Lung (tissue), 11 donors: ENCODE measurements at regions not wholly inside any gene's neighbourhood (a gene's known extent, or its start where the extent isn't known, plus 50 kb on each side); places are given as distances from the start of the nearest gene placed in this dataset.

ENCODE experiments used
- ATAC-seq: fragments of 200-7000 bp; cut with Tn5 transposase; one replicate; pipeline ENCODE4 v1.9.1; 2020; ENCODE audit warnings: moderate number of reproducible peaks; ENCODE audit not compliant: insufficient read depth, low FRiP score
- DNase-seq, 3 donors: peaks; one replicate each; pipeline ENCODE4 v3.0.0-alpha.2; 2013 to 2017
- H3K27ac ChIP-seq, 2 donors: one replicate each; pipeline ENCODE4 v1.5.1; 2013; ENCODE audit warnings: mild to moderate bottlenecking in 2 of 2, moderate library complexity in 2 of 2, control low read depth in 1 of 2, inconsistent platforms in 1 of 2, low read depth in 1 of 2, low read length in 1 of 2
- H3K27me3 ChIP-seq, 3 donors: one replicate each; pipeline ENCODE4 v1.5.1; 2013; ENCODE audit warnings: low read length in 2 of 3; ENCODE audit not compliant: control insufficient read depth in 3 of 3, insufficient read depth in 3 of 3
- H3K36me3 ChIP-seq, 4 donors: one replicate each; pipeline ENCODE4 v1.5.1; 2013; ENCODE audit warnings: low read length in 4 of 4, mild to moderate bottlenecking in 1 of 4, moderate library complexity in 1 of 4; ENCODE audit not compliant: control insufficient read depth in 4 of 4, insufficient read depth in 4 of 4
- H3K4me1 ChIP-seq, 5 donors: one replicate each; pipeline ENCODE4 v1.5.1; 2013; ENCODE audit warnings: low read length in 5 of 5, mild to moderate bottlenecking in 2 of 5, moderate library complexity in 1 of 5; ENCODE audit not compliant: control insufficient read depth in 5 of 5, insufficient read depth in 5 of 5
- H3K4me3 ChIP-seq: one replicate; pipeline ENCODE4 v1.5.1; 2013; ENCODE audit warnings: mild to moderate bottlenecking, control low read depth, moderate library complexity
- H3K9ac ChIP-seq, 2 donors: one replicate each; pipeline ENCODE4 v1.5.1; 2013; ENCODE audit warnings: low read length in 2 of 2, control low read depth in 1 of 2; ENCODE audit not compliant: insufficient read depth in 1 of 2
- H3K9me3 ChIP-seq, 4 donors: one replicate each; pipeline ENCODE4 v1.5.1; 2013; ENCODE audit warnings: low read length in 3 of 4, mild to moderate bottlenecking in 1 of 4, moderate library complexity in 1 of 4; ENCODE audit not compliant: control insufficient read depth in 4 of 4, insufficient read depth in 3 of 4
- WGBS, 2 donors: extraction: QIAGEN DNeasy Blood & Tissue Kit; methylation state at CpG; one replicate each; pipeline ENCODE4 v1.1.7; 2013; 5-methylcytosine and 5-hydroxymethylcytosine counted together
- TF ChIP-seq, protein P1 (sequence below): IDR thresholded peaks from 2 replicates; pipeline ENCODE4 v1.5.1; 2012; ENCODE audit warnings: mild to moderate bottlenecking; ENCODE audit errors: control extremely low read depth, extremely low read depth
- donor health status: control.
- donor health status: control.
- donor health status: Bipolar disorder and iron deficiency.
- donor health status: healthy.
- donor health status: DM: yes; HTN: yes; CAD: no.

DNA sequence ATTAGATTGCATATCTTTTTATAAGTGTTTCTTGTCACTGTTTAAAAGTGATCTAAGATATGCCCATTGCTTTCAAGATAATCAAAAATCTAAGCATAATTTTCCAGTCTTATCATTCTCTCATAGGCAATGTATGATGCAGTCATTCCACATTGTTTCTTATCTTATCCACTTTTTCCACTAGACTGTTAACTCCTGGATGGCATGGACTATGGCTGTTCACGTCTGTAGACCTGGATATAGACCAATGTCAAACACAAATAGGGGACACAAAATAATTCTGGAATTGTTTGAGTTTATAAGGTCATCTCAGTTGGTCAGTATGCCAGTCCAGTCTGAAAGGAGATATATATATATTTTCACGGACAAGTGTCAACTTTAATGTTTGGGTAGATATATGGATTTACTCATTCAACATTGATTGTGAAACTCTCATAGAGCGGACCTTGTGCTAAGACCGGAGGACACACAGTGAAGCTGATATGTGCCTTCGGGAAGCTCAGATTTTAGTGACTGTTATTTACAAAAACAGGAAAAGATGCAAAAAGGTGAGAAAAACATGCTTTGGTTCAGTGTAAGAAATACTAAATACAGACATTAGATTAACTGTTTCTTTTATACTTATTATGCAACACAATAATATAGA lies 689.4 kb upstream of the SLC8A1 start:
- ATAC-seq (no peak), DNase-seq (no peak)
- Histone ChIP-seq H3K9ac (no peak overlapping the region), H3K9me3 (no peaks in the 10 kb centered on the region), H3K27ac (no peak overlapping the region), H3K27me3 (no peaks in the 10 kb centered on the region), H3K4me1 (no peaks in the 10 kb centered on the region), H3K4me3 (no peak overlapping the region), H3K36me3 (no peaks in the 10 kb centered on the region)
- TF ChIP-seq, protein P1, sequence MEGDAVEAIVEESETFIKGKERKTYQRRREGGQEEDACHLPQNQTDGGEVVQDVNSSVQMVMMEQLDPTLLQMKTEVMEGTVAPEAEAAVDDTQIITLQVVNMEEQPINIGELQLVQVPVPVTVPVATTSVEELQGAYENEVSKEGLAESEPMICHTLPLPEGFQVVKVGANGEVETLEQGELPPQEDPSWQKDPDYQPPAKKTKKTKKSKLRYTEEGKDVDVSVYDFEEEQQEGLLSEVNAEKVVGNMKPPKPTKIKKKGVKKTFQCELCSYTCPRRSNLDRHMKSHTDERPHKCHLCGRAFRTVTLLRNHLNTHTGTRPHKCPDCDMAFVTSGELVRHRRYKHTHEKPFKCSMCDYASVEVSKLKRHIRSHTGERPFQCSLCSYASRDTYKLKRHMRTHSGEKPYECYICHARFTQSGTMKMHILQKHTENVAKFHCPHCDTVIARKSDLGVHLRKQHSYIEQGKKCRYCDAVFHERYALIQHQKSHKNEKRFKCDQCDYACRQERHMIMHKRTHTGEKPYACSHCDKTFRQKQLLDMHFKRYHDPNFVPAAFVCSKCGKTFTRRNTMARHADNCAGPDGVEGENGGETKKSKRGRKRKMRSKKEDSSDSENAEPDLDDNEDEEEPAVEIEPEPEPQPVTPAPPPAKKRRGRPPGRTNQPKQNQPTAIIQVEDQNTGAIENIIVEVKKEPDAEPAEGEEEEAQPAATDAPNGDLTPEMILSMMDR: no peak
- WGBS, 2 donors: 93 to 94% methylated on average over 5 of the region's 5 CpGs

DNA sequence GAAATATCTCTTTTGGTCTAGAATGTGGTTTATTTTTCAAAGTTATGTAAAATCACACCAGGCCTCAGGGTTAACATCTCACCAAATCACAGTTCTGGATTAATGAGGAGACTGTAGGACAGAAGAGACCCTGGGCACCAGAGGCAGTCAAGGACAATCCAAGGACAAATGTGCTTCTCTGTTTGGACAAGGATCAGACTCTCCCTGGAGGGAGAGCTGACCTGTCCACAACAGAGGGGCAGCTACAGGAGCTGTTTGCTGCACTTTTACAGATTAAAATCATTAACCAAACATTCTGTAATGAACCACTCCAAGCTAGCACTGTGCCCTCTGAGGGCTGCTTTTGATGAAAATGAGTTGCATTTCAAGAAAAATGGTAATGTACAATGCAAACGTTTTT lies 690.6 kb upstream of the SLC8A1 start:
- Histone ChIP-seq H3K9me3 (no peaks in the 10 kb centered on the region), H3K4me1 (no peaks in the 10 kb centered on the region), H3K27ac (no peak overlapping the region), H3K27me3 (no peaks in the 10 kb centered on the region), H3K9ac (no peak overlapping the region), H3K4me3 (no peak overlapping the region), H3K36me3 (no peaks in the 10 kb centered on the region)
- ATAC-seq: no peak
- 30 to 57% methylated on average over 1 of the region's 1 CpG for WGBS, 2 donors
- no peak for DNase-seq
- TF ChIP-seq, protein P1: no peak

DNA sequence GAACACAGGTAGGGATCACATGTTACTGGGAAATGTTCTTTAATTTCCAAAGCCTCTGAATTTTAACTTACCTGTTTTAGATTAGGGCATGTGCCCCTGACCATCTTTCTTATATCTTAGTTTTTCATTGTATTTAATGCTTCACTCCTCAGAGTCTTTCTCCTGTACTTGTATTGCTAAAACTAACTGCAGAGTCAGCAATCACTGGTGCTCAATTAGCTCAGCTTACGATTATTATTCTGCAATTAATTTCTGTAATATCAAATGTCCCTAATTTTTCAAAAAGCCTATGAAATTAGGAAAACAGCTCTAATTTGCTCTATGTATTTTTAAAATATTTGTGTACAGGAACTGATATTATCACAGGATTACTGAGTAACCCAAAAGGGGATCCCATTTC lies 693.2 kb upstream of the SLC8A1 start:
- 92 to 96% methylated on average over 1 of the region's 1 CpG for WGBS, 2 donors
- DNase-seq (no peak), ATAC-seq (no peak)
- H3K9ac ChIP-seq: no peak overlapping the region
- no peak overlapping the region for H3K4me3 ChIP-seq
- H3K4me1 ChIP-seq: no peaks in the 10 kb centered on the region
- H3K27ac ChIP-seq: no peak overlapping the region
- no peaks in the 10 kb centered on the region for H3K36me3 ChIP-seq
- TF ChIP-seq, protein P1: no peak
- no peaks in the 10 kb centered on the region for H3K9me3 ChIP-seq
- no peaks in the 10 kb centered on the region for H3K27me3 ChIP-seq

DNA sequence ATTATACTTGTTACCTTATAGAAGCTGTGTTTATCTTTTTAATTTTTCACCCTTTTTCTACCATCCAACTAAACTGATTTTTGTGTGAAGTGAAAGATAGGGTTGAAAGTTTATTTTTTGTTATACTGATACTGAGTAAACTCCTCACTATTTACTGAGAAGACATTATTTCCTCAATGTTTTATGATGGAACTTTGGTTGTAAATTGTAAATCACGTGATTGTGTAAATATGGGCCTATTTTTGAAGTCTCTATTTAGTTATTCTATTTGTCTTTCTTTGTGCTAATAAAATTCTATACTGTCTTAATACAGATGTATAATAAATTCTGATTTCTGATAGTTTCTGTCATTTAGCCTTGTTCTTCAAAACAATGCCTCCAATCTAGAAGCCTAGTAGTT lies 697.2 kb upstream of the SLC8A1 start:
- Histone ChIP-seq H3K27me3 (no peaks in the 10 kb centered on the region), H3K9me3 (no peaks in the 10 kb centered on the region), H3K9ac (no peak overlapping the region), H3K36me3 (no peaks in the 10 kb centered on the region), H3K4me3 (no peak overlapping the region), H3K27ac (no peak overlapping the region), H3K4me1 (no peaks in the 10 kb centered on the region)
- ATAC-seq (no peak), DNase-seq (no peak)
- WGBS, 2 donors: 62 to 77% methylated on average over 1 of the region's 1 CpG
- TF ChIP-seq, protein P1: no peak
